ENCODE measurements at regions not wholly inside any gene's neighbourhood (a gene's known extent, or its start where the extent isn't known, plus 50 kb on each side); places are given as distances from the start of the nearest gene placed in this dataset.

GRCh38 chr9:73863924-73864323 is 633.2 kb upstream of the RORB start:
- Histone ChIP-seq H3K9me1 (ENCODE audit: insufficient read depth, low read length) (no peaks in the 10 kb centered on the region), H3K14ac (replicated peaks; ENCODE audit: low read depth, low read length) (no peak overlapping the region), H3K27ac (ENCODE audit: insufficient read depth, low read length) (no peak overlapping the region), H3K36me3 (ENCODE audit: control insufficient read depth, insufficient read depth, low read length) (no peaks in the 10 kb centered on the region), H4K91ac (ENCODE audit: insufficient read depth, low read depth, low read length) (no peak overlapping the region), H3K4me3 (ENCODE audit: insufficient read depth, low read depth, low read length) (no peak overlapping the region), H3K9me3 (ENCODE audit: control insufficient read depth, insufficient read depth, low read length) (peaks cover 5% of the 10 kb centered on the region), H2AK9ac (replicated peaks; ENCODE audit: low read depth, low read length, poor library complexity) (no peak overlapping the region), H4K8ac (ENCODE audit: low read depth in 2 of 2, low read length in 2 of 2) (no peak overlapping the region), H3K23ac (ENCODE audit: low read depth, low read length) (no peak overlapping the region), H2AK5ac (ENCODE audit: low read depth, low read length) (no peak overlapping the region), H3K4ac (ENCODE audit: low read depth, low read length) (no peak overlapping the region), H2BK15ac (ENCODE audit: low read depth, low read length) (no peak overlapping the region), H2AFZ (replicated peaks; ENCODE audit: low read length, poor library complexity) (no peak overlapping the region), H2BK20ac (ENCODE audit: low read depth, low read length) (no peak overlapping the region), H4K5ac (ENCODE audit: low read depth, low read length) (no peak overlapping the region), H4K20me1 (ENCODE audit: insufficient read depth, low read length) (no peaks in the 10 kb centered on the region), H3K56ac (ENCODE audit: extremely low read depth, insufficient read depth, low read length) (no peak overlapping the region), H3K79me1 (ENCODE audit: low read depth in 1 of 2, low read length in 2 of 2) (no peaks in the 10 kb centered on the region), H3K4me1 (ENCODE audit: control insufficient read depth, insufficient read depth, low read length) (no peaks in the 10 kb centered on the region), H3K18ac (ENCODE audit: low read depth, low read length) (no peak overlapping the region), H3K9ac (ENCODE audit: low read depth, low read length) (no peak overlapping the region), H2BK120ac (ENCODE audit: low read depth, low read length) (no peak overlapping the region), H3K27me3 (ENCODE audit: control insufficient read depth, insufficient read depth, low read length) (no peaks in the 10 kb centered on the region), H3K4me2 (ENCODE audit: low read depth, low read length) (no peak overlapping the region), H2BK5ac (ENCODE audit: low read depth, low read length, poor library complexity, severe bottlenecking) (no peak overlapping the region)
- in situ Hi-C loops (cut with MboI; ENCODE audit: low sequenced_read_pairs): no loop called here
- intact Hi-C loops (cut with micrococcal nuclease): no loop called here
- ATAC-seq (ENCODE audit: low read depth) (no peak), DNase-seq (no peak)
- no peak for TF ChIP-seq ELK1 (IDR thresholded peaks at IDR 0.05; ENCODE audit: borderline replicate concordance, low read depth, low read length)
- no peak for TF ChIP-seq POLR2A (IDR thresholded peaks at IDR 0.05; ENCODE audit: low read depth, low read length)
- dilution Hi-C loops (cut with HindIII; ENCODE audit: low sequenced_read_pairs, unreplicated experiment): no loop called here
- ChIA-PET POLR2A (ENCODE audit: unreplicated experiment) (no interaction called here), CTCF (no interaction called here)
- no TSS peak for BruUV-seq (replicated peaks)

Data from IMR-90 (cell line).